BJ (cell line): ENCODE measurements at regions not wholly inside any gene's neighbourhood (a gene's known extent, or its start where the extent isn't known, plus 50 kb on each side); places are given as distances from the start of the nearest gene placed in this dataset.

ENCODE experiments used
- CTCF ChIA-PET: fragments of 350-600 bp; formaldehyde crosslinking; extraction: SDS; loops from one replicate; lab custom pipeline; 2021; ENCODE audit warnings: antibody characterized with exemption, inconsistent platforms; lab: Yijun Ruan, JAX
- POLR2A ChIA-PET: fragments of 300-600 bp; sonication (Branson Sonifier 250); formaldehyde crosslinking; extraction: SDS; loops from one replicate; lab custom pipeline; 2021; ENCODE audit warnings: antibody characterized with exemption; lab: Charles Lee
- DNase-seq: peaks from one replicate; pipeline ENCODE4 v3.0.0-alpha.2; 2011; ENCODE audit warnings: low read depth
- H3K27me3 ChIP-seq: 2 replicates; pipeline ENCODE4 v1.6.0; 2011; ENCODE audit warnings: low read length; ENCODE audit not compliant: control insufficient read depth, insufficient read depth
- H3K36me3 ChIP-seq: 2 replicates; pipeline ENCODE4 v1.5.1; 2011; ENCODE audit warnings: low read length; ENCODE audit not compliant: control insufficient read depth, insufficient read depth
- H3K4me3 ChIP-seq: 2 replicates; pipeline ENCODE4 v1.5.1; 2011; ENCODE audit warnings: low read depth, mild to moderate bottlenecking, control low read depth, low read length
- TF ChIP-seq, protein P1 (sequence below): IDR thresholded peaks from 2 replicates; pipeline ENCODE4 v1.5.1; 2011; ENCODE audit warnings: low read depth, mild to moderate bottlenecking, control low read depth, inconsistent platforms, low read length, moderate library complexity; ENCODE audit not compliant: insufficient read depth

DNA sequence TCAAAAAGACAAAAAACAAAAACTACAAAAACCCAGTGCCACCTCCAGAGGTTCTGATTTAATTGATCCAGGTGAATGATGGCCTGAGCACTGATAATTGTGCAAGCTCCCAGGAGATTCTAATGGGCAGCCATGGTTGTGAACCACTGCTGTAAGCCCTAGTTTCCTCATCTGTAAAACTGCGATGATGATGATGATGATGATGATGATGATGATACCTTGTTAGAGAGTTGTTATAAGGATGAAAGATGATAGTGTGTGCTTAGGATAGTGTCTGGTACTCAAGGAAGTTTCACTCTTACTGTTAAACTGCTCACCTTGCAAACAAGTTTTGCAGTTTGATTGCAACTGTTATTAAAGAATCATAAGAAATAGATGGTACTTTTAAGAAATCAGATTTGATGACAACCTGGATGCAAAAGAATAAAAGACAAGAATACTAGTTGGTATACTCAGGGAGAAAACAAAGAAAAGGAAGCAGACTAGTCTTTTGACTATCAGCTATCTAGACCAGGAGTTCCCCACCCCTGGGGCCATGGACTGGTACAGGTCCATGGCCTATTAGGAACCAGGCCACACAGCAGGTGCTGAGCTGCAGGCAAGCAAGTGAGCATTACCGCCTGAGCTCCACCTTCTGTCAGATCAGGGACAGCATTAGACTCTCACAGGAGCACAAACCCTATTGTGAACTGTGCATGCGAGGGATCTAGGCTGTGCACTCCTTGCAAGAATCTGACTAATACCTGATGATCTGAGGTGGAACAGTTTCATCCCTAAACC, 98.0 kb downstream of the OR2K2 start:
- CTCF ChIA-PET, result no interaction called here
- Histone ChIP-seq H3K27me3 (no peaks in the 10 kb centered on the region), H3K4me3 (no peak overlapping the region), H3K36me3 (no peaks in the 10 kb centered on the region)
- TF ChIP-seq, protein P1, sequence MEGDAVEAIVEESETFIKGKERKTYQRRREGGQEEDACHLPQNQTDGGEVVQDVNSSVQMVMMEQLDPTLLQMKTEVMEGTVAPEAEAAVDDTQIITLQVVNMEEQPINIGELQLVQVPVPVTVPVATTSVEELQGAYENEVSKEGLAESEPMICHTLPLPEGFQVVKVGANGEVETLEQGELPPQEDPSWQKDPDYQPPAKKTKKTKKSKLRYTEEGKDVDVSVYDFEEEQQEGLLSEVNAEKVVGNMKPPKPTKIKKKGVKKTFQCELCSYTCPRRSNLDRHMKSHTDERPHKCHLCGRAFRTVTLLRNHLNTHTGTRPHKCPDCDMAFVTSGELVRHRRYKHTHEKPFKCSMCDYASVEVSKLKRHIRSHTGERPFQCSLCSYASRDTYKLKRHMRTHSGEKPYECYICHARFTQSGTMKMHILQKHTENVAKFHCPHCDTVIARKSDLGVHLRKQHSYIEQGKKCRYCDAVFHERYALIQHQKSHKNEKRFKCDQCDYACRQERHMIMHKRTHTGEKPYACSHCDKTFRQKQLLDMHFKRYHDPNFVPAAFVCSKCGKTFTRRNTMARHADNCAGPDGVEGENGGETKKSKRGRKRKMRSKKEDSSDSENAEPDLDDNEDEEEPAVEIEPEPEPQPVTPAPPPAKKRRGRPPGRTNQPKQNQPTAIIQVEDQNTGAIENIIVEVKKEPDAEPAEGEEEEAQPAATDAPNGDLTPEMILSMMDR, result no peak
- no peak for DNase-seq
- POLR2A ChIA-PET, result no interaction called here

DNA sequence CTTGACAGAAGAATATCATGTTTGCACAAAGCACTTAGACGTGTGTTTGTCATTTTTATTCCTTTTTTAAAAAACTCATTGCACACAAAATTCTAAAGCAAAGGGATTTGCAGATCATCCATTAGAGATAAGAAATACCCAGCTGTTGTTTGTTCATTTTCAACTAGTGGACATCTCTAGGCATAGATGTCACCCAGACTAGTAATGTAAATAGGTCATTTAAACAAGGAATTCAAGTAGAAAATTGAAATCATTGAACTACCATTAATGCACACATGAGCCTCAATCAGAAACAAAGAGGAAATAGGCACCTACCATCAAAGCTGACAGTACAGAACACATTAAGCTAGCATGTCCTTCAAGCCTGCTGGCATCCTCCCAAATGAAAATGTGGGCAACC, 107.3 kb downstream of the OR2K2 start:
- Histone ChIP-seq H3K27me3 (no peaks in the 10 kb centered on the region), H3K4me3 (no peak overlapping the region), H3K36me3 (no peaks in the 10 kb centered on the region)
- ChIA-PET CTCF (no interaction called here), POLR2A (no interaction called here)
- DNase-seq, result no peak
- TF ChIP-seq, protein P1, result no peak

DNA sequence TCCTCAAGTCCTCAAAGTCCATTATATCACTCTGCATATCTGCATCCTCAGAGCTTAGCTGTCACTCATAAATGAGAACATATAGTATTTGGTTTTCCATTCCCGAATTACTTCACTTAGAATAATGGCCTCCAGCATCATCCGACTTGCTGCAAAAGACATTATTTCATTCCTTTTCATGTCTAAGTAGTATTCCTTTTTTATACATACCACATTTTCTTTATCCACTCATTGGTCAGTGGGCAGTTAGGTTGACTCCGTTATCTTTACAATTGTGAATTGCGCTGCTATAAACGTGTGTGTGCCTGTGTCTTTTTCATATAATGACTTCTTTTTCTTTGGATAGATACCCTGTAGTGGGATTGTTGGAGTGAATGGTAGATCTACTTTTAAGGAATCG, 117.2 kb downstream of the OR2K2 start:
- POLR2A ChIA-PET, result no interaction called here
- TF ChIP-seq, protein P1, result no peak

DNA sequence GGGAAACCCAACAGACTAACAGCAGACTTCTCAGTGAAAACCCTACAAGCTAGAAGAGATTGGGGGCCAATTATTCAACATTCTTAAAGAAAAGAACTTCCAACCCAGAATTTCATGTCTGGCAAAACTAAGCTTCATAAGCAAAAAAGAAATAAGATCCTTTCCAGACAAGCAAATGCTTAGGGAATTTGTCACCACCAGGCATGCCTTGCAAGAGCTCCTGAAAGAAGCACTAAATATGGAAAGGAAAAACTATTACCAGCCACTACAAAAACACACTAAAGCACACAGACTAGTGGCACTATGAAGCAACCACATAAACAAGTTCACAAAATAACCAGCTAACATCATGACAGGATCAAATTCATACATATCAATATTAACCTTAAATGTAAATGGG, 131.1 kb downstream of the OR2K2 start:
- ChIA-PET POLR2A (no interaction called here), CTCF (interaction anchor here (1.4 kb wide), 1 partner anchor 162 kb away, joined by 4 read pairs; no protein-coding TSS in a partner anchor)
- Histone ChIP-seq H3K4me3 (no peak overlapping the region), H3K36me3 (no peaks in the 10 kb centered on the region), H3K27me3 (no peaks in the 10 kb centered on the region)
- DNase-seq, result no peak
- TF ChIP-seq, protein P1, result no peak

More for the DNA sequence above, 117.2 kb downstream of the OR2K2 start:
- DNase-seq, result no peak
- CTCF ChIA-PET, result no interaction called here
- no peak overlapping the region for H3K4me3 ChIP-seq
- no peaks in the 10 kb centered on the region for H3K36me3 ChIP-seq
- H3K27me3 ChIP-seq, result no peaks in the 10 kb centered on the region

DNA sequence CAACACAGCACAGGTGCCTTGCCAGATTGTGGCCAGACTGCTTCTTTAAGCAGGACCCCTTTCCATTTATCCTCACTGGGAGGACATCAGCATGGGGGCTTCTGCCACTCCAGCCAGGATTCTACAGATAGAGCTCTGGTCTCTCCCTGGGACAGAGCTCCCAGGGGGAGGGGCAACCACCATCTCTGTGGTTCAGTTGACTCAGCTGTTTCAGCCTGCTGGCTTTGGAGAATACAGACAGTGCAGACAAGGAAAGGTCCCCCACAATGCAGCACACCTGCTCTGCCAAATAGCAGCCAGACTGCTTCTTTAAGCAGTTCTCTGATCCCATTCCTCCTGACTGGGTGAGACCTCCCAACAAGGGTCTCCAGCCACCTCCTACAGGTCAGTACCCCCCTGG, 132.8 kb downstream of the OR2K2 start:
- TF ChIP-seq, protein P1, result no peak
- CTCF ChIA-PET, result no interaction called here
- DNase-seq, result no peak
- no peaks in the 10 kb centered on the region for H3K27me3 ChIP-seq
- POLR2A ChIA-PET, result interaction anchor here (0.6 kb wide), 1 partner anchor 91 kb away, joined by 10 read pairs; no protein-coding TSS in a partner anchor
- H3K4me3 ChIP-seq, result no peak overlapping the region
- no peaks in the 10 kb centered on the region for H3K36me3 ChIP-seq
